ENCODE measurements at regions not wholly inside any gene's neighbourhood (a gene's known extent, or its start where the extent isn't known, plus 50 kb on each side); places are given as distances from the start of the nearest gene placed in this dataset.

DNA sequence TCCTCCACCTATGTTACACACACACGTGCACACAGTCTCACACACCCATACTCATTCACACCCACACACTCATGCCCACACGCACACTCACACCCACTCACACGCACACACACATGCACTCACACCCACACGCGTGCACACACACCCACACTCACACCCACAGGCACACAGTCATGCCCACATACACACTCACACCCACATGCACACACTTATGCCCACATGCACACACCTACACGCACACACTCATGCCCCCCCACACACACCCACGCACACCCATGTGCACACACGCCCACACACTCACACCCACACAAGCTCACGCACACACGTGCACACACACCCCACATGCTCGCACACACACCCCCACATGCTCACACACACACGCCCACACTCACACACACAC, 140.0 kb downstream of the F11 start:
- POLR2A ChIA-PET (ENCODE audit: unreplicated experiment): no interaction called here
- no TSS peak for BruUV-seq (replicated peaks)

More for the DNA sequence above, 140.0 kb downstream of the F11 start:
- WGBS, 2 experiments (ENCODE audit: extremely low coverage in 2 of 2, insufficient read length in 1 of 2): 79% methylated on average over 4 of the region's 12 CpGs; no CpG with 5 or more reads in 1 of the 2 experiments
- Histone ChIP-seq H2BK20ac (ENCODE audit: low read depth, low read length) (no peak overlapping the region), H4K20me1 (ENCODE audit: insufficient read depth, low read length) (no peaks in the 10 kb centered on the region), H3K27me3 (ENCODE audit: control insufficient read depth, insufficient read depth, low read length) (no peaks in the 10 kb centered on the region), H3K23ac (ENCODE audit: low read depth, low read length) (no peak overlapping the region), H3K14ac (replicated peaks; ENCODE audit: low read depth, low read length) (no peak overlapping the region), H4K91ac (ENCODE audit: insufficient read depth, low read depth, low read length) (no peak overlapping the region), H3K18ac (ENCODE audit: low read depth, low read length) (no peak overlapping the region), H2AFZ (replicated peaks; ENCODE audit: low read length, poor library complexity) (peak overlapping the region; percentile 51), H2AK5ac (ENCODE audit: low read depth, low read length) (no peak overlapping the region), H3K4me2 (ENCODE audit: low read depth, low read length) (no peak overlapping the region), H3K36me3 (ENCODE audit: control insufficient read depth, insufficient read depth, low read length) (no peaks in the 10 kb centered on the region), H3K9me1 (ENCODE audit: insufficient read depth, low read length) (no peaks in the 10 kb centered on the region), H2BK5ac (ENCODE audit: low read depth, low read length, poor library complexity, severe bottlenecking) (peak overlapping the region; percentile 13), H3K56ac (ENCODE audit: extremely low read depth, insufficient read depth, low read length) (no peak overlapping the region), H3K4me1 (ENCODE audit: control insufficient read depth, insufficient read depth, low read length) (no peaks in the 10 kb centered on the region), H3K4me3 (ENCODE audit: insufficient read depth, low read depth, low read length) (no peak overlapping the region), H2BK120ac (ENCODE audit: low read depth, low read length) (no peak overlapping the region), H2BK15ac (ENCODE audit: low read depth, low read length) (no peak overlapping the region), H3K9ac (ENCODE audit: low read depth, low read length) (no peak overlapping the region), H3K4ac (ENCODE audit: low read depth, low read length) (no peak overlapping the region), H3K79me1 (ENCODE audit: low read depth in 1 of 2, low read length in 2 of 2) (no peaks in the 10 kb centered on the region), H4K5ac (ENCODE audit: low read depth, low read length) (no peak overlapping the region), H2AK9ac (replicated peaks; ENCODE audit: low read depth, low read length, poor library complexity) (no peak overlapping the region), H3K9me3 (ENCODE audit: control insufficient read depth, insufficient read depth, low read length) (no peaks in the 10 kb centered on the region), H3K27ac (ENCODE audit: insufficient read depth, low read length) (no peak overlapping the region), H4K8ac (ENCODE audit: low read depth in 2 of 2, low read length in 2 of 2) (no peak overlapping the region)
- dilution Hi-C loops (cut with HindIII; ENCODE audit: low sequenced_read_pairs, unreplicated experiment) (no loop called here), intact Hi-C loops (cut with micrococcal nuclease) (no loop called here), in situ Hi-C loops (cut with MboI; ENCODE audit: low sequenced_read_pairs) (no loop called here)
- CTCF ChIA-PET: no interaction called here
- TF ChIP-seq MAFK (IDR thresholded peaks at IDR 0.05; ENCODE audit: low read depth, low read length) (no peak), RFX5 (IDR thresholded peaks at IDR 0.05; ENCODE audit: low read depth, low read length) (no peak), RAD21 (IDR thresholded peaks at IDR 0.05; ENCODE audit: low read length) (no peak), POLR2A (IDR thresholded peaks at IDR 0.05; ENCODE audit: low read depth, low read length) (no peak), NFE2L2 (IDR thresholded peaks at IDR 0.05; ENCODE audit: low read depth, low read length) (no peak), BHLHE40 (IDR thresholded peaks at IDR 0.05; ENCODE audit: low read depth, low read length) (no peak), CHD1 (IDR thresholded peaks at IDR 0.05; ENCODE audit: low read depth, low read length) (no peak), RCOR1 (IDR thresholded peaks at IDR 0.05; ENCODE audit: insufficient replicate concordance, low read length) (no peak), MXI1 (IDR thresholded peaks at IDR 0.05; ENCODE audit: borderline replicate concordance, low read depth, low read length) (no peak), MAZ (IDR thresholded peaks at IDR 0.05; ENCODE audit: borderline replicate concordance, low read depth, low read length) (no peak), CEBPB (IDR thresholded peaks at IDR 0.05; ENCODE audit: low read depth, low read length) (no peak), FOS (IDR thresholded peaks at IDR 0.05; ENCODE audit: low read depth, low read length) (no peak), SMC3 (IDR thresholded peaks at IDR 0.05; ENCODE audit: low read depth, low read length) (no peak)
- TF ChIP-seq, protein P1, sequence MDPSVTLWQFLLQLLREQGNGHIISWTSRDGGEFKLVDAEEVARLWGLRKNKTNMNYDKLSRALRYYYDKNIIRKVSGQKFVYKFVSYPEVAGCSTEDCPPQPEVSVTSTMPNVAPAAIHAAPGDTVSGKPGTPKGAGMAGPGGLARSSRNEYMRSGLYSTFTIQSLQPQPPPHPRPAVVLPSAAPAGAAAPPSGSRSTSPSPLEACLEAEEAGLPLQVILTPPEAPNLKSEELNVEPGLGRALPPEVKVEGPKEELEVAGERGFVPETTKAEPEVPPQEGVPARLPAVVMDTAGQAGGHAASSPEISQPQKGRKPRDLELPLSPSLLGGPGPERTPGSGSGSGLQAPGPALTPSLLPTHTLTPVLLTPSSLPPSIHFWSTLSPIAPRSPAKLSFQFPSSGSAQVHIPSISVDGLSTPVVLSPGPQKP (IDR thresholded peaks at IDR 0.05; ENCODE audit: borderline replicate concordance, low read depth, low read length): no peak
- TF ChIP-seq, protein P2, sequence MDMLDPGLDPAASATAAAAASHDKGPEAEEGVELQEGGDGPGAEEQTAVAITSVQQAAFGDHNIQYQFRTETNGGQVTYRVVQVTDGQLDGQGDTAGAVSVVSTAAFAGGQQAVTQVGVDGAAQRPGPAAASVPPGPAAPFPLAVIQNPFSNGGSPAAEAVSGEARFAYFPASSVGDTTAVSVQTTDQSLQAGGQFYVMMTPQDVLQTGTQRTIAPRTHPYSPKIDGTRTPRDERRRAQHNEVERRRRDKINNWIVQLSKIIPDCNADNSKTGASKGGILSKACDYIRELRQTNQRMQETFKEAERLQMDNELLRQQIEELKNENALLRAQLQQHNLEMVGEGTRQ (IDR thresholded peaks at IDR 0.05; ENCODE audit: low read depth, low read length): no peak
- TF ChIP-seq, protein P3, sequence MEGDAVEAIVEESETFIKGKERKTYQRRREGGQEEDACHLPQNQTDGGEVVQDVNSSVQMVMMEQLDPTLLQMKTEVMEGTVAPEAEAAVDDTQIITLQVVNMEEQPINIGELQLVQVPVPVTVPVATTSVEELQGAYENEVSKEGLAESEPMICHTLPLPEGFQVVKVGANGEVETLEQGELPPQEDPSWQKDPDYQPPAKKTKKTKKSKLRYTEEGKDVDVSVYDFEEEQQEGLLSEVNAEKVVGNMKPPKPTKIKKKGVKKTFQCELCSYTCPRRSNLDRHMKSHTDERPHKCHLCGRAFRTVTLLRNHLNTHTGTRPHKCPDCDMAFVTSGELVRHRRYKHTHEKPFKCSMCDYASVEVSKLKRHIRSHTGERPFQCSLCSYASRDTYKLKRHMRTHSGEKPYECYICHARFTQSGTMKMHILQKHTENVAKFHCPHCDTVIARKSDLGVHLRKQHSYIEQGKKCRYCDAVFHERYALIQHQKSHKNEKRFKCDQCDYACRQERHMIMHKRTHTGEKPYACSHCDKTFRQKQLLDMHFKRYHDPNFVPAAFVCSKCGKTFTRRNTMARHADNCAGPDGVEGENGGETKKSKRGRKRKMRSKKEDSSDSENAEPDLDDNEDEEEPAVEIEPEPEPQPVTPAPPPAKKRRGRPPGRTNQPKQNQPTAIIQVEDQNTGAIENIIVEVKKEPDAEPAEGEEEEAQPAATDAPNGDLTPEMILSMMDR (conservative IDR thresholded peaks at IDR 0.05; ENCODE audit: low read depth, low read length): no peak
- ATAC-seq (ENCODE audit: low read depth) (no peak), DNase-seq (no peak)
